HG02884 (cell line): ENCODE measurements at regions not wholly inside any gene's neighbourhood (a gene's known extent, or its start where the extent isn't known, plus 50 kb on each side); places are given as distances from the start of the nearest gene placed in this dataset.

Source experiments
- ATAC-seq: cut with Tn5 transposase; IDR thresholded peaks from one replicate; pipeline ENCODE4 v1.9.1; 2021; ENCODE audit warnings: mild to moderate bottlenecking, moderate library complexity; ENCODE audit not compliant: unreplicated experiment

DNA sequence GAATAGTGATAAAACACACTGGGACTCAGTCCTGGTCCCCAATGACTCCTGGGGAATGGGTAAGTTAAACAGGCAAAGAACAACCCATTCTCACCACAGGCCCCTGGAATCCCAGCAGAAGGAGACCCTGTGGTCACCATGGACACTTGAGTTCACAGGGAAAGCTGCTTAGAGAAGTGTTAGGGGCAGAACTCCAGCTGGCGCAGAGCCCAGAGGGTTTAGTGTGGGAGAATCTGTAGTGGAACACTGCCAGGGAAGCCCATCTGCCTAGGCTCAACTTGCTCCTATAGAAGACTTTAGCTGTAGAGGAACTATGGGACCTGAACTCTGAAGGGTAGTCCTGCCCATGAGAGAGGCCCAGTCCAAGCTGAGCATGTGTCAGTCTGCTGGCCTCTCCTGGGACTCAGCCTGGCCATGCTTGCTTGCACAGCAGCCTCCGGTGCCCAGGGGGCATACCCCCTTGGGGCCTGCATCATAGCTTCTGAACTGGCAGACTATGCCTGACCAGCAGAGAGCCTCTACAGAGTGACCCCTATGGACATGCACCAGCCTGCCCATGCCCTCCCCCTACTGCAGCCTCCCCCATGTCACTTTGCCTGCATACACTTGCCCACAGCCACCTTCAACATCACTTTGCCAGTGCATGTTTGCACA lies 343.5 kb downstream of the IDS start:
- ATAC-seq = no peak

DNA sequence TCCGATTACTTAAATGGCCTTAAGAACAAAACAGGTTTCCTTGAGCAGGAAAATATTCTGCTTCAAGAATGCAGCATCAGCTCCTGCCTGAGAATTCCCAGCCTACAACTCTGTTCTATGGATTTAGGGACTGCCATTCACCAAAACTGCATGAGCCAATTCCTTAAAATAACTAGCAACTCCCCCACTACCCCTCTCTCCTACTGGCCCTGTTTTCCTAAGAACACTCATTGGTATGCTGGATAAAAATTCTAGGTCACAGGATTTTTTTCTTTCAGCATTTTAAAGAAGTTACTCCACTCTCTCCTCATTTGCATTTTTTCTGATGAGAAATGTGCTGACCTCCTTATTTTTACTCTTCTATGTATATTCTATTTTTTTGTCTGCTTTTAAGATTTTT lies 347.1 kb downstream of the IDS start:
- no peak for ATAC-seq

DNA sequence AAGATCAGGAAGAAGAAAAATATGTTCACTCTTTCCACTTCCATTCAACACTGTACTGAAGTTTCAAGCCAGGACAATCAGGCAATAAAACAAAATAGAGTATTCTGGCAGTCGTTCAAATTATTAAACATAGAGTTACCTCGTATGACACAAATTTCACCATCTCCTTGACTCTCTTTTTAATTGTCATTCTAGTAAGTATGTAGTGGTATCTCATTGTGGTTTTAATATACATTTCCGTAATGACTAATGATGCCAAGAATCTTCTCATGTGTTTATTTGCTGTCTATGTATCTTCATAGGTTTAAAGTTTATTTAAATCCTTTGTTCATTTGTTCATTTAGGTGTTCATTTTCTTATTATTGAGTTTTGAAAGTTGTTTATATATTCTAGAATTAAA lies 352.2 kb downstream of the IDS start:
- no peak for ATAC-seq

- ATAC-seq = no peak
Measured at GRCh38 chrX:149151805-149152757, 353.0 kb downstream of the IDS start.

DNA sequence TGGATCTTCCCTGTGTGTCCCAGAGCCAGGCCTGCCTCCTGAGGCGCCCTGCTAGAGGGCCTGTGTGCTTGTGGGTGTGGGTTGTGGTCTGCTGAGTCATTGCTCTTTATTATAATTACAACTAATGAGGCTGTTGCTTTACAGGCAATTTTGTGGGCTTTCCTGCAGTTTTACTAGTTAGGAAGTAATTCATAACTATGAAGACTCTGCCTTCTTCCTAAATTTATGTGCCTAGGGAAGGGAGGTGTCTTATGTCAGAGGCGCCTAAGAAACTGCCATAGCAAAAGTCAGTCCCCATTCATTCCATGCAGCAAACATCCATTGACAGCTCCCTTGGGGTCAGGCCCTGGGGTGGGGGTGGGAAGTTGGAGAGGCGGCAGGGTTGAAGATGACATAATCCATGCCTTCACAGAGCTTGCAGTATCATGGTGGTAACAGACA lies 359.2 kb downstream of the IDS start:
- peak; percentile 74 for ATAC-seq

DNA sequence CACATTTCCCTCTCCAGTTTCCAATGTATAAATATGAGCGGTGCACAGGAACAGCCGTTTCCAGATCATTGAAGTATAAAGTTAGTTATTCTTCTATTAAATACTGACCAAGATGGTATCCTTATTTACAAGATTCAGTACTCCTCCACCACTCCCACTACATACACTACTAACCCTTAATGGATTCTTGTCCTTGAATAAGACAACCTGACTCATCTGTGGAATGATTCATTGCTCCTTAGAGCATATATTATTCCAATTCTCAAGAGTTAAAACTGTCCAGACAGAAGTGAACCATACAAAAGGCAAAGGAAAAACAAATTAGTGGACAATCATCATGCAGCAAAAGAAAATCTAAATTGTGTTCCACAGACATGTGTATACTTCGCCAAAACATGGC lies 373.3 kb downstream of the IDS start:
- no peak for ATAC-seq

- no peak for ATAC-seq
Measured at GRCh38 chrX:149129767-149130166, 375.3 kb downstream of the IDS start.

GRCh38 chrX:149124526-149125108 lies 380.5 kb downstream of the IDS start:
- ATAC-seq = no peak

- no peak for ATAC-seq
Measured at GRCh38 chrX:149121206-149121920, 383.7 kb downstream of the IDS start.

- ATAC-seq = no peak
Measured at GRCh38 chrX:149120459-149120858, 384.6 kb downstream of the IDS start.

DNA sequence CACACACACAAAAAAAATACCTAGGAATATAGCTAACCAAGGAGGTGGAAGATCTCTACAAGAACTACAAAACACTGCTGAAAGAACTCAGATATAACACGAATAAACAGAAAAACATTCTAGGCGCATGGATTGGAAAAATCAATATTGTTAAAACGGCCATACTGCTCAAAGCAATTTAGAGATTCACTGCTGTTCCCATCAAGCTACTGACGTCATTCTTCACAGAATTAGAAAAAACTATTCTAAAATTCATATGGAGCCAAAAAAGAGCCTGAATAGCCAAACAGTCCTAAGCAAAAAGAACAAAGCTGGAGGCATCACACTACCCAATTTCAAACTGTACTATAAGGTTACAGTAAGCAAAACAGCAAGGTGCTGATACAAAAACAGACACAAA lies 390.2 kb downstream of the IDS start:
- ATAC-seq = no peak

DNA sequence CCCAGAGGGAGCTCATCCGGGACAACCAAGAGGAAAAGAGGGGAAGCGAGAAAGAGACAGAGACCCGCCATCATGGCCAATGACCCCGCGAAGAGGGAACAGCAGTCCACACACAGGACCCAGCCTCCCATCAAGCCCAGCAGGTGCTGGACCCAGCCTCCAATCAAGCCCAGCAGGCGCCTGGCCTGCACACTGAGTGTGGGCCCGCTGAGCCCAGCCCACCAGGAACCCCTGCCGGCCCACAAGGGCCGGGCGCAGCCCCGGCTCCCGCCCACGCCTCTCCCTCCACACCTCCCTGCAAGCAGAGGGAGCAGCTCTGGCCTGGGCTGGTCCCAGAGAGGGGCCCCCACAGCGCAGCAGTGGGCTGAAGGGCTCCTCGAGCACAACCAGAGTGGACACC lies 391.1 kb downstream of the IDS start:
- no peak for ATAC-seq

- ATAC-seq = no peak
Measured at GRCh38 chrX:149097786-149098185, 407.3 kb downstream of the IDS start.

DNA sequence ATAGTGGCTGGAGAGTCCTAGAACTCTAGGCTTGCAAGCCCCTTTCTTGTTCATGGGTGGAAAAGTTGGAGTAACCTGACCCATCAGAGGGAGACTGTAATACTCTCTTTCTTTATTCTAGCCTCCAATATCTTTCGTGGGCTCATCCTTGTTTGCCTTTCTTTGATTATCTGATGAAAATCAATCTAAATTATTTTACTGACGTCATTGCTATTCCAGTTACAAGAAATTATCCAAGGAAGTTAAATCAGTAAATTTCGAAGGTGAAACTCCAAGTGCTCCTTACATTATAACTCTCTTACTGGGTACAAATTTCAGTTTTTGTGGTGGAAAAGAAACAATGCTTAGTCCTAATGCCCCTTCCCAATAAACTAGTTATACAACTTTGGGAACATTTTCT lies 412.9 kb downstream of the IDS start:
- ATAC-seq = no peak

GRCh38 chrX:149079805-149080406 lies 425.2 kb downstream of the IDS start:
- no peak for ATAC-seq

GRCh38 chrX:149074398-149074797 lies 430.7 kb downstream of the IDS start:
- ATAC-seq = peak; percentile 59

GRCh38 chrX:149073479-149073878 lies 431.6 kb downstream of the IDS start:
- ATAC-seq = no peak

DNA sequence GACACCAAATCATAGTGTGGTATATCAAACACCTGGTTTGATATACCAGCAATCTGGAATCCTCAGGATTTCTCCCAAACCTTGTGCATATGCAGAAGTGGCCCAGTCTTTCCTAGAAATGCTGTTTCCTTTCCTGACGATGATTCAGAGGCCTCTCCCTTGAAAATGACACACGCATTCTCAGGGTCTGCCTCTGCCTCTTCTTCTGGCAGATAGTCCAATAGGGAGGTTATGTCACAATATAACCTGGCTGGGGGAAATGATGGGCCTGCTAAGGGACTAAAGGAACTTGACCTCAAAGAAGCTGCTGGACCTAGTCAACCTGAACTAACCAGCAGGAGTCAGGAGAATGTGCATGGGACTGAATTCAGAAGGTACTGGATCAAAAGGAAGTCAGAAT lies 435.2 kb downstream of the IDS start:
- no peak for ATAC-seq

- no peak for ATAC-seq
Measured at GRCh38 chrX:149060921-149061320, 444.2 kb downstream of the IDS start.
